ENCODE measurements at regions not wholly inside any gene's neighbourhood (a gene's known extent, or its start where the extent isn't known, plus 50 kb on each side); places are given as distances from the start of the nearest gene placed in this dataset.
"Not testable (repeated sequence)": the region's sequence is repeated elsewhere in the genome, so short reads cannot be mapped to it uniquely, and the experiment has no call there.

- no peak for DNase-seq (ENCODE audit: low read depth in 2 of 3, low spot score in 2 of 3)
Measured at GRCh38 chr11:13782390-13783075, 114.1 kb downstream of the FAR1 start.

GRCh38 chr11:13784441-13784840 lies 116.0 kb downstream of the FAR1 start:
- no peak for DNase-seq (ENCODE audit: low read depth in 2 of 3, low spot score in 2 of 3)

GRCh38 chr11:13784855-13785254 lies 116.4 kb downstream of the FAR1 start:
- DNase-seq (ENCODE audit: low read depth in 2 of 3, low spot score in 2 of 3), result no peak

GRCh38 chr11:13786688-13787087 lies 118.2 kb downstream of the FAR1 start:
- no peak for DNase-seq (ENCODE audit: low read depth in 2 of 3, low spot score in 2 of 3)

- DNase-seq (ENCODE audit: low read depth in 2 of 3, low spot score in 2 of 3), result not testable (repeated sequence)
Measured at GRCh38 chr11:13797616-13798015, 129.1 kb downstream of the FAR1 start.

- DNase-seq (ENCODE audit: low read depth in 2 of 3, low spot score in 2 of 3), result no peak
Measured at GRCh38 chr11:13800901-13801300, 132.4 kb downstream of the FAR1 start.

- no peak for DNase-seq (ENCODE audit: low read depth in 2 of 3, low spot score in 2 of 3)
Measured at GRCh38 chr11:13818325-13818724, 144.2 kb upstream of the SPON1 start.

- no peak for DNase-seq (ENCODE audit: low read depth in 2 of 3, low spot score in 2 of 3)
Measured at GRCh38 chr11:13826505-13827278, 135.8 kb upstream of the SPON1 start.

- DNase-seq (ENCODE audit: low read depth in 2 of 3, low spot score in 2 of 3), result no peak
Measured at GRCh38 chr11:13831696-13832095, 130.8 kb upstream of the SPON1 start.

- DNase-seq (ENCODE audit: low read depth in 2 of 3, low spot score in 2 of 3), result no peak
Measured at GRCh38 chr11:13834463-13834862, 128.1 kb upstream of the SPON1 start.

- DNase-seq (ENCODE audit: low read depth in 2 of 3, low spot score in 2 of 3), result no peak
Measured at GRCh38 chr11:13836666-13837065, 125.9 kb upstream of the SPON1 start.

- no peak for DNase-seq (ENCODE audit: low read depth in 2 of 3, low spot score in 2 of 3)
Measured at GRCh38 chr11:13837286-13837685, 125.2 kb upstream of the SPON1 start.

- DNase-seq (ENCODE audit: low read depth in 2 of 3, low spot score in 2 of 3), result no peak
Measured at GRCh38 chr11:13841393-13841792, 121.1 kb upstream of the SPON1 start.

GRCh38 chr11:13848031-13848430 lies 114.5 kb upstream of the SPON1 start:
- DNase-seq (ENCODE audit: low read depth in 2 of 3, low spot score in 2 of 3), result no peak

- DNase-seq (ENCODE audit: low read depth in 2 of 3, low spot score in 2 of 3), result no peak
Measured at GRCh38 chr11:13850231-13851005, 112.1 kb upstream of the SPON1 start.

GRCh38 chr11:13851691-13852090 lies 110.8 kb upstream of the SPON1 start:
- DNase-seq (ENCODE audit: low read depth in 2 of 3, low spot score in 2 of 3), result peak in 1 of 3 donors; percentile 17

GRCh38 chr11:13852481-13852880 lies 110.0 kb upstream of the SPON1 start:
- no peak for DNase-seq (ENCODE audit: low read depth in 2 of 3, low spot score in 2 of 3)

- no peak for DNase-seq (ENCODE audit: low read depth in 2 of 3, low spot score in 2 of 3)
Measured at GRCh38 chr11:13857828-13858227, 104.7 kb upstream of the SPON1 start.

GRCh38 chr11:13859892-13860291 lies 102.6 kb upstream of the SPON1 start:
- DNase-seq (ENCODE audit: low read depth in 2 of 3, low spot score in 2 of 3), result no peak

- DNase-seq (ENCODE audit: low read depth in 2 of 3, low spot score in 2 of 3), result peak in 1 of 3 donors; percentile 23
Measured at GRCh38 chr11:13861411-13861810, 101.1 kb upstream of the SPON1 start.

- no peak for DNase-seq (ENCODE audit: low read depth in 2 of 3, low spot score in 2 of 3)
Measured at GRCh38 chr11:13862845-13863392, 99.6 kb upstream of the SPON1 start.
